ENCODE measurements at regions not wholly inside any gene's neighbourhood (a gene's known extent, or its start where the extent isn't known, plus 50 kb on each side); places are given as distances from the start of the nearest gene placed in this dataset.

- Histone ChIP-seq H3K23ac (ENCODE audit: insufficient read length, low read depth, low read length) (no peak overlapping the region), H3K9ac (ENCODE audit: extremely low read depth, insufficient read length, low read length) (no peak overlapping the region), H2BK15ac (ENCODE audit: low read depth, low read length) (no peak overlapping the region), H3K4me2 (ENCODE audit: insufficient read depth, insufficient read length, low read length) (no peak overlapping the region), H2AK5ac (ENCODE audit: insufficient read length, low read length) (no peak overlapping the region), H3K79me2 (ENCODE audit: insufficient read depth, low read length) (no peaks in the 10 kb centered on the region), H2BK120ac (ENCODE audit: low read depth, low read length, poor library complexity, severe bottlenecking) (no peak overlapping the region), H2BK5ac (ENCODE audit: insufficient read length, low read length) (no peak overlapping the region), H3K23me2 (ENCODE audit: insufficient read length, low read depth, low read length, poor library complexity, severe bottlenecking) (no peaks in the 10 kb centered on the region), H4K91ac (ENCODE audit: insufficient read length, low read depth, low read length) (no peak overlapping the region), H2AFZ (ENCODE audit: low read length) (no peak overlapping the region), H2BK12ac (ENCODE audit: insufficient read length, low read depth, low read length) (no peak overlapping the region), H4K5ac (ENCODE audit: insufficient read length, low read depth, low read length) (no peak overlapping the region), H3K79me1 (ENCODE audit: insufficient read depth, low read depth, low read length, poor library complexity, severe bottlenecking) (no peaks in the 10 kb centered on the region), H3K4me1 (ENCODE audit: insufficient read depth, low read length) (peaks cover 7% of the 10 kb centered on the region; the same call in 1 of the 2 replicates), H3K27ac (ENCODE audit: insufficient read length, low read depth, low read length) (no peak overlapping the region), H3K18ac (ENCODE audit: insufficient read length, low read depth, low read length) (no peak overlapping the region), H3K9me3 (ENCODE audit: control insufficient read depth, low read depth, low read length) (no peaks in the 10 kb centered on the region), H3K14ac (ENCODE audit: insufficient read depth, low read length) (no peak overlapping the region), H3K27me3 (ENCODE audit: insufficient read depth, low read length) (no peaks in the 10 kb centered on the region), H4K20me1 (ENCODE audit: control insufficient read depth, insufficient read depth, insufficient read length) (no peaks in the 10 kb centered on the region), H3T11ph (ENCODE audit: low read length) (no peak overlapping the region), H3K4ac (ENCODE audit: low read depth, low read length) (no peak overlapping the region), H2BK20ac (ENCODE audit: low read depth, low read length, poor library complexity, severe bottlenecking) (no peak overlapping the region), H4K8ac (replicated peaks; ENCODE audit: insufficient read length, low read depth, low read length) (no peak overlapping the region), H3K56ac (ENCODE audit: insufficient read length, low read depth, low read length) (no peak overlapping the region)
- Mint-ChIP-seq H3K4me1 (peaks cover 16 to 21% of the 10 kb centered on the region in 2 experiments), H3K4me3 (no peak overlapping the region), H3K27ac (peak overlapping the region in 1 of 3 experiments; percentile 92; a peak in 1 of 7 replicates), H3K27me3 (ENCODE audit: low read depth) (no peaks in the 10 kb centered on the region), H3K36me3 (ENCODE audit: insufficient read depth in 1 of 3, low read depth in 3 of 3) (no peaks in the 10 kb centered on the region), H3K9me3 (no peaks in the 10 kb centered on the region)
- WGBS (ENCODE audit: extremely low coverage, insufficient read length, low lambda C conversion rate), result no CpG with 5 or more reads among the region's 2 CpGs
- TF ChIP-seq, protein P1, sequence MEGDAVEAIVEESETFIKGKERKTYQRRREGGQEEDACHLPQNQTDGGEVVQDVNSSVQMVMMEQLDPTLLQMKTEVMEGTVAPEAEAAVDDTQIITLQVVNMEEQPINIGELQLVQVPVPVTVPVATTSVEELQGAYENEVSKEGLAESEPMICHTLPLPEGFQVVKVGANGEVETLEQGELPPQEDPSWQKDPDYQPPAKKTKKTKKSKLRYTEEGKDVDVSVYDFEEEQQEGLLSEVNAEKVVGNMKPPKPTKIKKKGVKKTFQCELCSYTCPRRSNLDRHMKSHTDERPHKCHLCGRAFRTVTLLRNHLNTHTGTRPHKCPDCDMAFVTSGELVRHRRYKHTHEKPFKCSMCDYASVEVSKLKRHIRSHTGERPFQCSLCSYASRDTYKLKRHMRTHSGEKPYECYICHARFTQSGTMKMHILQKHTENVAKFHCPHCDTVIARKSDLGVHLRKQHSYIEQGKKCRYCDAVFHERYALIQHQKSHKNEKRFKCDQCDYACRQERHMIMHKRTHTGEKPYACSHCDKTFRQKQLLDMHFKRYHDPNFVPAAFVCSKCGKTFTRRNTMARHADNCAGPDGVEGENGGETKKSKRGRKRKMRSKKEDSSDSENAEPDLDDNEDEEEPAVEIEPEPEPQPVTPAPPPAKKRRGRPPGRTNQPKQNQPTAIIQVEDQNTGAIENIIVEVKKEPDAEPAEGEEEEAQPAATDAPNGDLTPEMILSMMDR (conservative IDR thresholded peaks at IDR 0.05), result no peak
- no peak for DNase-seq
These were observed 109.0 kb downstream of the FAM174A start for GRCh38 chr5:100644185-100644584.

Data from H9 (cell line).